GM12892 (cell line): ENCODE measurements at regions not wholly inside any gene's neighbourhood (a gene's known extent, or its start where the extent isn't known, plus 50 kb on each side); places are given as distances from the start of the nearest gene placed in this dataset.

Source experiments
- POLR2A ChIP-seq: IDR thresholded peaks from 2 replicates; pipeline ENCODE4 v1.6.1; 2011; ENCODE audit warnings: low read depth, low read length, control low read depth
- POLR2AphosphoS5 ChIP-seq: IDR thresholded peaks from 2 replicates; pipeline ENCODE4 v1.6.1; 2011; ENCODE audit warnings: low read depth, low read length, control low read depth
- TAF1 ChIP-seq: IDR thresholded peaks from 2 replicates; pipeline ENCODE4 v1.6.1; 2011; ENCODE audit warnings: low read depth, mild to moderate bottlenecking, control low read depth, low read length, borderline replicate concordance

DNA sequence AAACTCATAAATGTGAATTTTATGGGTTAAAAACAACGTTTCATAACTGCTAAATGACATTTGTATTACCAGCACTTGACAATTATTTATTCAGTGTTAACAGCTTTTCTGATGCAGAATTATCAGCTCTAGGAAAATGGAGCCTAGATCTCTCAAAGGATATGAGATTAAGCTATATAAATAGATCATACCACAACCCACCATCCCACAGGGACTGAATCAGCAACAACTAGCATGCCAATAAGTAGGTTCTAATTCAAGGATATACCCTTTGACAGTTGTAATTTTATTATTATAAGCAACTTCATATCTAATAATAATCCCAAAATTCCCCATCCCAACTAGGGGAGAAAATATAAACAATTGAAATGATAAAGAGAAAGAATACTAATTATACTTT lies 275.4 kb upstream of the RGS18 start:
- TF ChIP-seq POLR2A (no peak), POLR2AphosphoS5 (no peak), TAF1 (no peak)
